ENCODE measurements at regions not wholly inside any gene's neighbourhood (a gene's known extent, or its start where the extent isn't known, plus 50 kb on each side); places are given as distances from the start of the nearest gene placed in this dataset.
A peak's percentile ranks its signal among the peaks of the same experiment; 100 is the strongest.

- DNase-seq = peak; percentile 1
Measured at GRCh38 chr11:42524534-42525227, 787.1 kb upstream of the API5 start.

- DNase-seq = no peak
Measured at GRCh38 chr11:42526426-42526825, 785.4 kb upstream of the API5 start.

GRCh38 chr11:42528471-42528870 lies 783.3 kb upstream of the API5 start:
- no peak for DNase-seq

DNA sequence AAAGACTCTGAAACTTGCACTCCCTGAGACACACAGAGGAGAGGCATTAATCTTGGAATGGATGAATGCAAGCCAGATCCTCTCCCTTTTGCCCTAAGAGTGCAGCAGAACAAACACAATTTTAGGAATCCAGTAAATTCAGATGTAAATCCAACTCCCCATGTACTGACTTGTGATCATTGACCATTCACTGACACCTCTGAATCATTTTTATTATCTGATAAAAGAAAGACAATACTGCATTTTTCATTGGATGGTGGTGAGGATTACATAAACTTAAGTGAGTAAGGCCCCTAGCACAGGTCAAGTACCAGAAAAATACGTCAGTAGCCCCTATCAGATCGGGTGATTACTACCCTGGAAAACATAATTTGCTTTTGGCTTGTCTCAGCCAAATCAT lies 782.9 kb upstream of the API5 start:
- no peak for DNase-seq

GRCh38 chr11:42536611-42537360 lies 775.0 kb upstream of the API5 start:
- DNase-seq = no peak

- no peak for DNase-seq
Measured at GRCh38 chr11:42542336-42542735, 769.5 kb upstream of the API5 start.

DNA sequence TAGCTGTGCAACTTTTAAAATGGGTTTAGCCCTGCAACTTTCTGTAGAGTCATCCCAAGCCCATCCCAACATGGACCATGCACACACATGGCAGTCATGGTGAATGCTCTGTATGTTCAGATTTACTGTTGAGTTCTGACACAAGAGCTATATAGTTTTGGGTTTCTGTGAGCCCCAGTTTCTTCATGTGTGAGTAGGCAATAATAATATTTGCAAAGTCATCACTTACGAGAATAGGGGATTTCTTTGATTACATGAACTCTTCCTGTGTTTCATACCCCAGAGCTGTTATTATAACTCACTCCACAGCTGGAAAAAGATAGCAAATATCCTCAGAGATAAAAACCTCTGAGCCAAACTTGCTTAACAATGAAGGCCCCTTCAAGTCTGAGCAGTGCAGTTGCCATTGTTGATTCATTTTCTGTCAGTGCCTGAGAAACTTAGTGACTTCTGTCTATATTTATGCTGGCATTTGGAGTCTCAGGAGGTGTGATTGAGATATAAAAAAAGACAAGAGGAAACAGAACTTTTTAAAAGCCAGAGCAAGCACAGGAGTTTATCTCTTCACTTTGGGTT lies 767.9 kb upstream of the API5 start:
- DNase-seq = no peak

- DNase-seq = no peak
Measured at GRCh38 chr11:42544726-42545125, 767.1 kb upstream of the API5 start.

- no peak for DNase-seq
Measured at GRCh38 chr11:42545954-42546353, 765.8 kb upstream of the API5 start.

- DNase-seq = no peak
Measured at GRCh38 chr11:42552786-42553185, 759.0 kb upstream of the API5 start.

- DNase-seq = no peak
Measured at GRCh38 chr11:42555190-42555589, 756.6 kb upstream of the API5 start.

- no peak for DNase-seq
Measured at GRCh38 chr11:42571131-42571877, 740.5 kb upstream of the API5 start.

DNA sequence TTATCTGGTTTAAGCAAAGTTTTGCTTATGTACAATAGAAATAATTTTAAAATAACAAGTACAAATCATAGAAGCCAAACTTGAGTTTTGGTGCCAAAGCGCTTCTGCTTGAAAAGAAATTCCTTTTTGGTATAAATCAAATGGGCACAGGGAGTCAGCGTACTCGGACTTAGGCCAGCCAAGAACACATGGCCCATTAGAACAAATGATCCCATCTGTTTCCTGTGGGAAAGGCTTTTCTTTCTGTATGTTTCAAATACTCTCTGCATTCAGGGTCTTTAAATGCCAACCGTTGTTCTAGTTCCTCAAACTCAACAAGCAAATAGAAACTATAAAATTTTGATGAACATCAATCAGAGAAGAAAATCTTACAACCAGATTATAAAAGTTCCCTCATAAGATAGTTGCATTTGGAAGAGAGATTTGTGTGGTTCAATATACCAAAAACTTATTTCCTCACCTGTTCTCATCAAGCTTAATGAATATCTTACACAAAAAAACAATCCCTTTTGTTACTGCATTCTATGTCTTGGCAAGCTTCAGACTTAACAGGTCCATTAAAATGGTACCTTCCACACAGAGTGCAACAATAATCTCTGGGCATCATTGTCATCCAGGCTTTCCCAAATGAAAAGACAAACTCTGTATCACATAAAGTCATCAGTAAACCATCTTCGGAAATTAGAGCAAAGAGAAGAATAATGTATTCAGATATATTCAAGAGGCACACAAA lies 739.8 kb upstream of the API5 start:
- DNase-seq = no peak

DNA sequence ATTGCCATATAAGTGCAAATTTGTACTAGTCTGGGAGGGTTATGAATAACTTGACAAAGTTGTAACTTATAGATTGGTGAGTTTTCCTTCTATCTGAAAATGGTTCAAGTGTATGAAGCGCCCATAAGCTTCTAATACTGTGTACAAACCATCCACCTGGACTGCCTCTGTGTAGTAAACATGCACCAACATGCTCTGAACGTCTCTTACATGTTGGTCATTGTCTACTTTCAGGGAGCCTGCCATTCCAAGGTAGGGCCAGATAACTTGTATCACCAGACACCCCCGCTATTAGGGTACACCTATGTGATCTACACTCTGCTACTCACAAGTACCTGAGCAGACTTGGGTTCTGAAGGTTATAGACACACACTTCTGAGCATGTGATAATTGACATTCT lies 735.5 kb upstream of the API5 start:
- DNase-seq = no peak

- DNase-seq = no peak
Measured at GRCh38 chr11:42589286-42589685, 722.5 kb upstream of the API5 start.

- no peak for DNase-seq
Measured at GRCh38 chr11:42591841-42592240, 720.0 kb upstream of the API5 start.

GRCh38 chr11:42593441-42593840 lies 718.4 kb upstream of the API5 start:
- no peak for DNase-seq

- DNase-seq = no peak
Measured at GRCh38 chr11:42595876-42596275, 715.9 kb upstream of the API5 start.

DNA sequence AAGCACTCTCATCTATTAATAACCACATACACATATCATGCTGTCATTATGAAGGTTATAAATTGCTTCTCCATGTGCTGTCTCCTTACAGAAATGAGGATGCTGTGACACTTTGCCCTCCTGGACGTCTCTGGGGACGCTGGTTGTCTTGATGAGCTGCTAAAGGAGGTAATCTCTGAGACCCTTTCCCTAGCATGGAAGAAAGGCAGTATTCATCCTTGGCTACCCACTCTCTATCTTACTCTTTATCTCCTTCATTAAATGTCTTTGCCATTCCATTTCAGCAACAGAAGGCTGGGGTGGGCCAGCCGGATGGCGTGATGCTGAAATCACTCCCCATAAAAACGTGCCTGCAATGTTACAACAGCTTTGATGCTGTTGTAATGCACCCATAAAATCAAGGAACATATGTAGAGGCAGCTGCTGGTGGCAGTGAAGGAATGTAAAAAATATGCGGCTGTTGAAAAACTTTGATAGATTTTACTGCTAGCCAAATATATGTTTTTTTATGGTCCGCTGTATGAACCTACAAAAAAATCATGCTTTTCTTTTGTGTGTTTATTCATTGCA lies 715.1 kb upstream of the API5 start:
- DNase-seq = no peak

GRCh38 chr11:42598341-42598740 lies 713.5 kb upstream of the API5 start:
- DNase-seq = no peak

DNA sequence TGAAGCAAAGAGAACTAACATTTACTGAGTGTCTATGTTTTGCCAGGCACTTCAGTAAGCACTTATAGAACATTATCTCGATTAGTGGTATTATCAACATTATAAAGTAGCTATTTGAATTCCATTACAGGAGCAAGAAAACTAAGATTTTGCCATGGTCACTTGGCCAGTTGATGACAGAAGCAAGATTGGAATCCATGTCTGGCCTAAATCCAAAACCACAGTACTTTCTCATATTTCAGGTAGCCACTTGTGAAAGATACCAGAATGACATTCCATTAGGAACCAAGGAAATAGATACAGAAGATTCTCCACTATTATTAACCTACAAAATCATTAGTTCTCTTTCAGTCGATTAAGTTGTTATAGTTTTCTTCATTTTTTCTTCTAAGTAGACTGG lies 691.0 kb upstream of the API5 start:
- no peak for DNase-seq
